DND-41 (cell line): ENCODE measurements at regions not wholly inside any gene's neighbourhood (a gene's known extent, or its start where the extent isn't known, plus 50 kb on each side); places are given as distances from the start of the nearest gene placed in this dataset.

Source experiments
- ATAC-seq: fragments of 200-7000 bp; cut with Tn5 transposase; 3 replicates; pipeline ENCODE4 v1.9.1; 2021; ENCODE audit warnings: low read depth; ENCODE audit not compliant: insufficient read depth
- DNase-seq: peaks from one replicate; pipeline ENCODE4 v3.0.0-alpha.2; 2020
- H2AFZ ChIP-seq: 2 replicates; pipeline ENCODE4 v1.6.0; 2012; ENCODE audit warnings: low read depth, low read length
- H3K27ac ChIP-seq: 2 replicates; pipeline ENCODE4 v1.5.1; 2012; ENCODE audit warnings: low read length, inconsistent platforms
- H3K27me3 ChIP-seq: fragments of 200-600 bp; sonication (generic); 2 replicates; pipeline ENCODE4 v1.6.0; 2012; ENCODE audit warnings: low read length, mild to moderate bottlenecking, inconsistent platforms; ENCODE audit not compliant: insufficient read depth, poor library complexity
- H3K36me3 ChIP-seq: 2 replicates; pipeline ENCODE4 v1.5.1; 2012; ENCODE audit warnings: low read length, inconsistent platforms; ENCODE audit not compliant: insufficient read depth
- H3K4me1 ChIP-seq: 2 replicates; pipeline ENCODE4 v1.5.1; 2012; ENCODE audit warnings: mild to moderate bottlenecking, low read length; ENCODE audit not compliant: insufficient read depth
- H3K4me2 ChIP-seq: 2 replicates; pipeline ENCODE4 v1.6.0; 2012; ENCODE audit warnings: mild to moderate bottlenecking, moderate library complexity, low read length, inconsistent platforms; ENCODE audit not compliant: insufficient read depth
- H3K4me3 ChIP-seq, 2 experiments: fragments of 200-600 bp in 1 of 2; shearing (Covaris generic) in 1 of 2; 2 replicates each; pipeline ENCODE4 v1.5.1; 2012 to 2016; ENCODE audit warnings: inconsistent platforms in 2 of 2, low read length in 2 of 2, mild to moderate bottlenecking in 2 of 2, low read depth in 1 of 2, moderate library complexity in 1 of 2
- H3K79me2 ChIP-seq: 2 replicates; pipeline ENCODE4 v1.6.0; 2012; ENCODE audit warnings: low read length, inconsistent platforms; ENCODE audit not compliant: insufficient read depth
- H3K9ac ChIP-seq: 2 replicates; pipeline ENCODE4 v1.6.0; 2012; ENCODE audit warnings: low read depth, mild to moderate bottlenecking, inconsistent platforms, low read length, moderate library complexity
- H3K9me3 ChIP-seq: 2 replicates; pipeline ENCODE4 v1.5.1; 2012; ENCODE audit warnings: low read length, moderate library complexity, mild to moderate bottlenecking, inconsistent platforms; ENCODE audit not compliant: insufficient read depth, severe bottlenecking
- H4K20me1 ChIP-seq: 2 replicates; pipeline ENCODE4 v1.6.0; 2012; ENCODE audit warnings: low read length; ENCODE audit not compliant: insufficient read depth
- EZH2 ChIP-seq: IDR thresholded peaks from 3 replicates; pipeline ENCODE4 v1.6.1; 2012; ENCODE audit warnings: borderline replicate concordance, low read depth, mild to moderate bottlenecking, moderate library complexity, low read length, inconsistent platforms; ENCODE audit not compliant: severe bottlenecking
- TF ChIP-seq, protein P1 (sequence below): IDR thresholded peaks from 2 replicates; pipeline ENCODE4 v1.5.1; 2012; ENCODE audit warnings: borderline replicate concordance, low read length, moderate library complexity, mild to moderate bottlenecking; ENCODE audit not compliant: poor library complexity, severe bottlenecking; ENCODE audit errors: extremely low read depth

GRCh38 chr13:80117515-80117914 lies 223.4 kb downstream of the SPRY2 start:
- no peak for TF ChIP-seq EZH2
- TF ChIP-seq, protein P1, sequence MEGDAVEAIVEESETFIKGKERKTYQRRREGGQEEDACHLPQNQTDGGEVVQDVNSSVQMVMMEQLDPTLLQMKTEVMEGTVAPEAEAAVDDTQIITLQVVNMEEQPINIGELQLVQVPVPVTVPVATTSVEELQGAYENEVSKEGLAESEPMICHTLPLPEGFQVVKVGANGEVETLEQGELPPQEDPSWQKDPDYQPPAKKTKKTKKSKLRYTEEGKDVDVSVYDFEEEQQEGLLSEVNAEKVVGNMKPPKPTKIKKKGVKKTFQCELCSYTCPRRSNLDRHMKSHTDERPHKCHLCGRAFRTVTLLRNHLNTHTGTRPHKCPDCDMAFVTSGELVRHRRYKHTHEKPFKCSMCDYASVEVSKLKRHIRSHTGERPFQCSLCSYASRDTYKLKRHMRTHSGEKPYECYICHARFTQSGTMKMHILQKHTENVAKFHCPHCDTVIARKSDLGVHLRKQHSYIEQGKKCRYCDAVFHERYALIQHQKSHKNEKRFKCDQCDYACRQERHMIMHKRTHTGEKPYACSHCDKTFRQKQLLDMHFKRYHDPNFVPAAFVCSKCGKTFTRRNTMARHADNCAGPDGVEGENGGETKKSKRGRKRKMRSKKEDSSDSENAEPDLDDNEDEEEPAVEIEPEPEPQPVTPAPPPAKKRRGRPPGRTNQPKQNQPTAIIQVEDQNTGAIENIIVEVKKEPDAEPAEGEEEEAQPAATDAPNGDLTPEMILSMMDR: no peak
- no peaks in the 10 kb centered on the region for H3K4me1 ChIP-seq
- no peaks in the 10 kb centered on the region for H4K20me1 ChIP-seq
- H3K9ac ChIP-seq: no peak overlapping the region
- H3K4me2 ChIP-seq: no peak overlapping the region
- ATAC-seq (no peak), DNase-seq (no peak)
- H3K4me3 ChIP-seq: no peak overlapping the region
- no peak overlapping the region for H3K27ac ChIP-seq
- no peak overlapping the region for H2AFZ ChIP-seq
- no peaks in the 10 kb centered on the region for H3K79me2 ChIP-seq
- H3K27me3 ChIP-seq: no peaks in the 10 kb centered on the region
- H3K36me3 ChIP-seq: no peaks in the 10 kb centered on the region
- no peaks in the 10 kb centered on the region for H3K9me3 ChIP-seq

GRCh38 chr13:80116107-80116506 lies 224.8 kb downstream of the SPRY2 start:
- H3K27me3 ChIP-seq: no peaks in the 10 kb centered on the region
- no peaks in the 10 kb centered on the region for H3K9me3 ChIP-seq
- no peaks in the 10 kb centered on the region for H3K79me2 ChIP-seq
- no peak overlapping the region for H3K27ac ChIP-seq
- no peak overlapping the region for H3K4me2 ChIP-seq
- TF ChIP-seq, protein P1: no peak
- no peak for TF ChIP-seq EZH2
- H3K36me3 ChIP-seq: no peaks in the 10 kb centered on the region
- no peaks in the 10 kb centered on the region for H4K20me1 ChIP-seq
- no peaks in the 10 kb centered on the region for H3K4me1 ChIP-seq
- no peak overlapping the region for H2AFZ ChIP-seq
- ATAC-seq (no peak), DNase-seq (no peak)
- no peak overlapping the region for H3K4me3 ChIP-seq
- no peak overlapping the region for H3K9ac ChIP-seq

- H3K4me3 ChIP-seq: no peak overlapping the region
- no peaks in the 10 kb centered on the region for H3K4me1 ChIP-seq
- no peak overlapping the region for H3K27ac ChIP-seq
- DNase-seq (no peak), ATAC-seq (no peak)
- no peak overlapping the region for H3K4me2 ChIP-seq
- H3K79me2 ChIP-seq: no peaks in the 10 kb centered on the region
- H3K27me3 ChIP-seq: no peaks in the 10 kb centered on the region
- TF ChIP-seq, protein P1: no peak
- TF ChIP-seq EZH2: no peak
- no peaks in the 10 kb centered on the region for H3K36me3 ChIP-seq
- no peaks in the 10 kb centered on the region for H4K20me1 ChIP-seq
- no peak overlapping the region for H2AFZ ChIP-seq
- H3K9me3 ChIP-seq: no peaks in the 10 kb centered on the region
- no peak overlapping the region for H3K9ac ChIP-seq
Measured at GRCh38 chr13:80115616-80116015, 225.3 kb downstream of the SPRY2 start.
